ENCODE measurements at regions not wholly inside any gene's neighbourhood (a gene's known extent, or its start where the extent isn't known, plus 50 kb on each side); places are given as distances from the start of the nearest gene placed in this dataset.

- DNase-seq (ENCODE audit: low read depth): no peak
These were observed 251.9 kb upstream of the ZNF32 start for GRCh38 chr10:43900571-43900970.

- DNase-seq (ENCODE audit: low read depth): no peak
These were observed 250.7 kb upstream of the ZNF32 start for GRCh38 chr10:43899224-43899959.

- no peak for DNase-seq (ENCODE audit: low read depth)
These were observed 249.9 kb upstream of the ZNF32 start for GRCh38 chr10:43898592-43898991.

- DNase-seq (ENCODE audit: low read depth): no peak
These were observed 249.2 kb upstream of the ZNF32 start for GRCh38 chr10:43897765-43898419.

- no peak for DNase-seq (ENCODE audit: low read depth)
These were observed 243.5 kb upstream of the ZNF32 start for GRCh38 chr10:43892062-43892770.

- no peak for DNase-seq (ENCODE audit: low read depth)
These were observed 242.6 kb upstream of the ZNF32 start for GRCh38 chr10:43891241-43891640.

DNA sequence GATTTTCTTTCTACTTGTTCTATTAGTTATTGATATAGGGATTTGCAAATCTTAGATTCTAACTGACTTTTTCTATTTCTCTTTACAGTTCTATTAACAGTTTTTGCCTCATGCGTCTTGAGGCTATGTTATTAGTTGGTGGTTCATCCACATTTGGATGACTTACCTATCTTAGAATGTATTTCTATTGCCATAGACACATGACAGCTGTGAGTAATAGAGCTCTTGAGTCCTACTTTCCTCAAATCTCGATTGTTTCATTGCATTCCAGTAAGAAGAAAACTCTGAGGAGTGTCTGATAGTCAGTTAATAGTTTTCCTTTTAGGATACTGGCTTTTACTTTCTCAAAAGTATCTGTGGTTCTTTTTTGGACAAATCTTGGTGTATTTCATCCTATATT is 241.4 kb upstream of the ZNF32 start:
- peak; percentile 65 for DNase-seq (ENCODE audit: low read depth)

DNA sequence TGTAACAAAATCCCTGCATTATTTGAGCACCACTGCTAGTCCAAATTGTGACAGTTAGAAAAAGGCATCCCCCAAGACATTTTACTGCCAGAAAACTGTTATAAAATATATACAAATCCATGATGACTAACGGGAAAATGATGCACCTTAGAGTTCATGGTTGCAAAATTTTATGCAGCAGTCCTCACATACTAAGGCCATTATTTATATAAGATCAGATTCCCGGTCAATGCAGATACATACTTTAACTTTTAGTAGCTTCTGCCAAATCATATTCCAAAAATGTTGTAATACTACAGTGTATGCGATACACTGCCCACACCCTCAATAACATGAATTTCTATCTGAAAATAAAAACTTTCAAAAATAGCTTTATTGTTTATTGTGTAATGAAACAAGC is 239.9 kb upstream of the ZNF32 start:
- peak; percentile 56 for DNase-seq (ENCODE audit: low read depth)

DNA sequence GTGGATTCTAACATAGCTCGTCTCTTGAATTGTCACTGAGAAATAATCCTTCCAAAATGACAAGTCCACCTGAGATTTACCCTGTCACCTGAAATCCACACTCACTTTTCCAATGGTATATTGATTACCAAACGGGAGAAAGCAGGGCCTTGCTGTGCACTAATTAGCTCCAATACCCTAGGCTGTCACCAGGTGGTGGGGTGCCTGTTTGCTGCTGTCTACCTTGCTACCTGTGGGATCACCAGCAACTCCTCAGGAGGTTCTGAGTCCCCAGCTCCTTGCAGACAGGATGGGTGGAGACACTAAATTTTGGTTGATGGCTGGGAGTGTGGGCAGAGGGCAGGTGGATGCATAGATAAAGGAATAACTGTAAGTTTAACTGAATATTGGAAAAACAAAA is 237.2 kb upstream of the ZNF32 start:
- no peak for DNase-seq (ENCODE audit: low read depth)

DNA sequence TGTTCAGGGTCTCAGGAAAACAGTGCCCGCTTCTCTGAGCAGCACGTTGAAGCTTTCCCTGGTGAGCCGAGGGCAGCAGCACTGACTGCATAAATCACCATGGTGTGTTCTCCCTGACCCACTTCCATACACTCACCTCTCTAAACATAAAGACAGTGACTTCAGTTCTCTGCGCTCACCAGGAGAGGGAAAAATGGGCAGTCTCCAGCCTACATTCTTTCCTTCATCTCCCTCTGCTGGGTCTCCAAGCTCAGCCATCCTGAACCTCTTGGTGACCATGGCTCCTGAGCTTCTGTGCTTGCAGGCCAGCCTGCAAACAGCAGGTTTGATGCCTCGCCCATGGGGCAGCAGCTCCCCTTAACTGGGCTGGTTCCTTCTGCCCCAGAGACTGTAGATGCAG is 236.6 kb upstream of the ZNF32 start:
- DNase-seq (ENCODE audit: low read depth): no peak

GRCh38 chr10:43884501-43885105 is 235.9 kb upstream of the ZNF32 start:
- no peak for DNase-seq (ENCODE audit: low read depth)

DNA sequence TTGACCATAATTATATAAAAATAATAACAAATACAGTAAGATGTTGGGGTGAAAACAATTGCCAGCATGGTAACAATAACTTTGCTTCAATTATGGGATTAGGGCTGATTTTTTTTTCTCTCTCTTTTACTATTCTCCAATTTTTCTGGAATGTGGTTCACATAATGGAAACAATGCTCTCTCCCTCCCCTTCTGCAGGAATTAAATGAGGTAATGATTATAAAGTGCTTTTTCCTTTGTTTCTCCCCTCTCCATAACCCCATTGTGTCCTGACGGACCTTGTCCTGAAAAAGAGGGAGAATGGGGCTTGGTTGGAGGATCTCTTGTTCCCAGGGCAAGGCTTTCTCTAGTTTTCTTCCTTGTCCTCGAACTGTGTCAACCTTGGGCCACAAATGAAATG is 234.0 kb upstream of the ZNF32 start:
- DNase-seq (ENCODE audit: low read depth): no peak

DNA sequence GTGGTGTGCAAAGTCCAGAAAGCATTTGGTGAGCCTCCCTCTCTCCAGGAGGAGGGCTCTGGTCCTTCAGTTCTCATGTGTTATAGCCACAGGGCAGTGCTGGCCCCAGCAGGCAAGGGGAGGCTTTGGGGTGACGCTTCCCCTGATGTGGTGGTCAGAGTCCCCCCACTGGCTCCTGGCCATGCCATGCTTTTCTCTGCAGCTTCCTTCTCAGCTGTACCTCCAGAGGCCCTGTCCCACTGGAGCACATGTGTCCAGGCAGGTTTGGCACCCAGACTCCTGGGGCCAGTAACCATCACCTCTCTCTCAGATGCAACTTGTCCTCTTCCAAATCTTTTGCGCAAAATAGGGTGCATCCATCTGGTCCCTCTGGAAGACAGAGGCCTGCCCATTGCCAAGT is 233.0 kb upstream of the ZNF32 start:
- no peak for DNase-seq (ENCODE audit: low read depth)

DNA sequence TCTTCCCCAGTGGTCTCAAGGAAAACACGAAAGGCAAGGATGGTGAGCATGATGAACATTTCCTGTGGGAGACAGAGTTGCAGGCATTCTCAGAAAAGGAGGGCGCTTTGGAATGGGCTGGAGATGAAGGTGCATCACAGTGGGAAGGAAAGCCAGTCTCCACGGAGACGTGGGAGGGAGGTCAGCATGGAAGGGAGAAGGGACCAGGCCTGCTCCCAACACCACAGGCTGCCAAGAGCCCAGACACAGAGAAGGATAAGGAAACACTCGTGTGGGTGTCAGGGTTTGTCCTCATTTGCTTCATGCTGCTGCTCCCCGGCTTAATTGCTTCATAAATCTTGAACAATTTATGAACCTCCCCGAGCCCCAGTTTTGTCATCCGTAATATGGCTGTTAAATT is 231.5 kb upstream of the ZNF32 start:
- no peak for DNase-seq (ENCODE audit: low read depth)

DNA sequence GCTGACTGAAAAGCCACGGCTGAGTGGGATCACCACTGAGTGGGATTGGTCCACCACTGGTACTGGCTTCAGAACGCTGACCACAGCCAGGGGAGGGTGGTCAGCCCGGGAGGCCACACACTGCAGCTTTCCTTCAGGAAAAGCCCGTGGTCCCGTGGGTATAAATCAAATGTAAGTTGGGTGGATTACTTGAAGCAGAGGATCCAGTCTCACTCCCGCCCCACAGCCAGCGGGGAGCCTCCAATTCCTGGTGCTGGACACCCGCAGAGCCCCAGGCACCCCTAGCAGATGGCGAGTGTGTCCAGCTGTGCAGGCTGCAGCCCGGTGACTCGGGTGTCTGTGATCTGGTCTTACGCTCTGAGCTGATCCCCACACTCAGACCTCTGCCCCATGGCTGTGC is 231.1 kb upstream of the ZNF32 start:
- DNase-seq (ENCODE audit: low read depth): no peak

DNA sequence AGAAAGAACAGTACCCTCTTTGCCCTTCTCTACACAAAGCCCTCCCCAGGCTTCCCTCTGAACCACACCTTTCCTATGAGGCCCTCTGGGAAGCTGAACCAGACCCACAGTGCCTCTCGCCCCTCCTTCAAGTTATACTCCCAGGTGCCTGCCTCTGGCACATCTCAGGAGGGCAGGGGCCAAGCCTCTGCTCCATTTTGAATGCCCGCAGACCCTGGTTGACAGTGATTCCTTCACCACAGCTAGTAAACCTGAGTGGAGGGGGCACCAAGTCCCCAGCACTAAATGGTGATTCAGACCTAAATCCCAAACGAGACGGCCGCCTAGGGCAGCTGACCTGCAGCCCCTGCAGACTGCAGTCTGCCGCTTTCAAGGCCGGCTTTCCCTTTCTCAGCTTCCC is 230.5 kb upstream of the ZNF32 start:
- no peak for DNase-seq (ENCODE audit: low read depth)

- DNase-seq (ENCODE audit: low read depth): no peak
These were observed 229.7 kb upstream of the ZNF32 start for GRCh38 chr10:43878386-43878785.

DNA sequence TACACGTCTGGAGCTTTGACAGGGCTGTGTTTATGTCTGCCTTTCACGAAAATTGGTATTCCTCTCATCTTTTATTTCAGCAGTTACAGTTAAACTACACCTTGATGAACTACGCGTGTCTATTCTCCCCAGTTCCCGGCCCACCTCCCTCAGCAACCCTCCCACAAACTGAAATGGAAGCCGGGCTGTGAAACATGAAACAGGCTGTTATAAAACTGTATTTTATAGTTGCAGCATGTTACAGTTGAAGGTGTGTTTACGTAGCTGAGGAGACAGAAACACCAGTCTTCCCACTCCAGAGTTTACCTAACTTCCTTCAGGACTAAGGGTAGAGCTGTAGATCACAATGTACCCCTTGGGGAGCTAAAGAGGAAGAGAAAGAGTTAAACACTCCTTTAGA is 228.3 kb upstream of the ZNF32 start:
- DNase-seq (ENCODE audit: low read depth): no peak

GRCh38 chr10:43874984-43875383 is 226.3 kb upstream of the ZNF32 start:
- DNase-seq (ENCODE audit: low read depth): no peak

DNA sequence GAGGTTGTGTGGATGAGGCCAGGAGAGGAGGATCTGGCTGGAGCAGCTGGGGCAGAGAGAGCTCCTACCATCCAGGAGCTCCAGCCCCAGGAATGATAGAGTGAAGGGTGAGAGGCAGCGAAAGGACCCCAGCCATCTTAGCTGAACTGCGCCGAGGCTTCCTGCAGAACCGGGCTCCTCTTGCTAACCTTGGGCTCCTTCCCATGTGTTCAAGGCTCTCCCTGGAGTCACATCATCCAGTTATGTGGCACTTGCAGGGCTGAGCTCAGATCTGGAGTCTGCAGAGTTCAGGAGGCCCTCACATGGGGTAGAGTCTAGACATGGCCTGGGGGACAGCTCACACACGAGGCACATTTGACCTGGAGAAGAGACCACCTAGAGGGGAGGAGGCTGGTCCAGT is 225.0 kb upstream of the ZNF32 start:
- DNase-seq (ENCODE audit: low read depth): no peak

DNA sequence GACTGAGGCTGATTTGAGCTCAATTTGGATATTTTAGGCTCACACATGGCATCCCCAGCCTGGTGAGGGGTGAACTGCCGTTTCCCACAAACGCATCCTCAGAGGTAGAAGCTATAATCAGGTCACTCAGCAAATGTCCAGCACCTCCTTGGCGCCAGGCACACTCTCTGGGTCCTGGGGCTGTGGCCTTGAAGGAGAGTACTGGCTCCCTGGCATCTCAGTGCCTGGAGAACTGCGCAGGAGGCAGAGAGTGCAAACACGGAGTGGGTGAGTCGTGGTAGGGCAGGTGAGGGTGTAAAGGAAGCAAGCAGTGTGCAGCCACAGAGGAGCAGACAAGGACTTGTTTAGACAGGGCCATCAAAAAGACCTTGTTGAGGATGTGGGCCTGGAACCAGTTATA is 224.0 kb upstream of the ZNF32 start:
- DNase-seq (ENCODE audit: low read depth): no peak

- no peak for DNase-seq (ENCODE audit: low read depth)
These were observed 222.9 kb upstream of the ZNF32 start for GRCh38 chr10:43871545-43871944.

DNA sequence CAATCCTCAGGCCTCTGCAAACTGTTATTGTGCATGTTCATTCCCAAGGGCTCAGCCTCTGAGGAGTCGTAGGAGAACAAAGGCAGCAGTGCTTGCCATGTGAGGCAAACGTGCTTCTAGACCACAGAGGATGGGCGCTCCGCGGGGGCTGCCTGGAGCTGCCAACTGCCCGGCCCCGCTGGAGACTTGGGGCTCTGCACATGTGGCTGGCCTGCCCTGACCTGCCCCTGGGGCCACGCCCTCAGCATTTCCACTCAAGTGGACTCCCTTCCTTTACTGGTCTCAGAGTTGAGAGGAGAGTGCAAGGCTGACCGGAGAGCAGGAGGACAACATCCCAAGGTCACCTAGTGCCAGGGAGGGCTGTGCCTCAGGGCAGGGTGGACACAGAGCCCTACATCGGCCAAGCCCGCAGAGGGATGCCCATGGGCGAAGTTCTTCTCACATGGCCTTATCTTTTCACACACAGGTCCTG is 222.3 kb upstream of the ZNF32 start:
- DNase-seq (ENCODE audit: low read depth): no peak
